ENCODE measurements at regions not wholly inside any gene's neighbourhood (a gene's known extent, or its start where the extent isn't known, plus 50 kb on each side); places are given as distances from the start of the nearest gene placed in this dataset.
"Not testable (repeated sequence)": the region's sequence is repeated elsewhere in the genome, so short reads cannot be mapped to it uniquely, and the experiment has no call there.

- DNase-seq: not testable (repeated sequence)
Measured at GRCh38 chr21:32823296-32823695, 51.7 kb upstream of the PAXBP1 start.

- DNase-seq: no peak
Measured at GRCh38 chr21:32824950-32825349, 53.4 kb upstream of the PAXBP1 start.

DNA sequence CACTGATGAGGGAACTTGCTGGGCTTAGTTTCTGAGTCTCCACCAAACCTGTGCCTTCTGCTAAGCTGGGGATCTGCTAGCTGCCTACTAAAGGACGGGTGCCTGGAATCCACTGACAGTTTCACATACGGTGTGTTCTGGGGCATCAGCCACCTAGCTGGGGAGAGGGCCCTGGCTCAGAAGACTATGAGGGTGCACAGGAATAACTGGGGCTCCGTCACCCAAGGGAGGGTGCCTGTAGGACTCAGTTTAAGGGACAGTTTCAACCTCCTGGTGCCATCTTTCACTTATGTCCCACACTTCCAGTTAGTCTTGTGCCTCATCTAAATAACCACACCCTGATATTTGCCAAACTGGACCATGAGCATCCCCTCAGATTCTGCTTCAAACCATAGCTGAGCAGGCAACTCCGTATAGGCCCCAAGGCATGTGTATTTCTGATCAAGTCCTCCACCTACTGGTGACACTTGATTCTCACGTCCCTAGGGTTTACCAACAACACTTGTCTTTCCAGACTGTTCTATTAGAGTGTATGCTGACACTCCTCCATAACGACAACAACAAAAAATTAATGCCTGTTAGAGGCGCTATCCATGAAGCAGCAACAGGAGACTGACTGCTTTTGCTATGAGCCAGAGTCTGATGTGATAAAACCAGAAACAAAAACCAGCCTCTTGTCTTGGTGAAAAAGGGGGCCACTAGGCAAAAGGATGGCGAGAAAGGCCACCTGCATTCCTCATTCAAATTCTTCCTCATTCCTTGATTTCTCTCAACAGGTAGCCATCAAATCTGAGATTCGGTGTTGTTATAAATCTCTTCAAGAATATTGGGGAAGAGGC, 55.0 kb upstream of the PAXBP1 start:
- DNase-seq: peak; percentile 8

DNA sequence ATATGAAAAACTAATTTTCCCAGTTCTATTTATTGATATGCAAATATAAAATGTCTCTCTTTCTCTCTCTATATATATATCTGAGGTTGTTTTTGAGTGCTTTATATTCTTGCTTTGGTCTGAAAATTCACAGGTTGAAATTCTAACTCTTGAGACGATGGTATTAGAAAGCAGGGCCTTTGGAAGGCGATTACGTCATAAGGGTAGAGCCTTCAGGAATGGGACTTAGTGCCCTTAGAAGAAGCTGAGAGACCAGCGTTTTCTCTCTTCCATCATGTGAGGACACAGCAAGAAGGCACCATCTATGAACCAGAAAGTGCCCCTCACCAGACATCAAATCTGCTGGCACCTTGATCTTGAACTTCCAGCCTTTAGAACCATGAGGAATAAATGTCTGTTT, 57.4 kb upstream of the PAXBP1 start:
- DNase-seq: no peak

DNA sequence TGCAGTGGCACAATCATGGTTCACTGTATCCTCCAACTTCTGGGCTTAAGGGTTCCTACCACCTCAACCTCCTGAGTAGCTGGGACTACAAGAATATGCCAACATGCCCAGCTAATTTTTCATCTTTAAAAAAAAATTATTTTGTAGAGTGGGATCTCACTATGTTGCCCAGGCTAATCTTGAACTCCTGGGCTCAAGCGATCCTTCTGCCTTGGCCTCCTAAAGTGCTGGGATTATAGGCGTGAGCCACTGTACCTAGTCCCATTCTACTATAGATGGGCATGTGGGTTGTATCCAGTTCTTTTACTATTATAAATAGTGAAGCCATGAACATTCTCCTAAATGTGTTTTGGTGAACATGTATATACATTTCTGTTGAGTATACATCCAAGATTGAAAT, 57.9 kb upstream of the PAXBP1 start:
- no peak for DNase-seq

GRCh38 chr21:32831779-32832178, 60.2 kb upstream of the PAXBP1 start:
- not testable (repeated sequence) for DNase-seq

- DNase-seq: no peak
Measured at GRCh38 chr21:32834211-32834915, 62.8 kb upstream of the PAXBP1 start.

DNA sequence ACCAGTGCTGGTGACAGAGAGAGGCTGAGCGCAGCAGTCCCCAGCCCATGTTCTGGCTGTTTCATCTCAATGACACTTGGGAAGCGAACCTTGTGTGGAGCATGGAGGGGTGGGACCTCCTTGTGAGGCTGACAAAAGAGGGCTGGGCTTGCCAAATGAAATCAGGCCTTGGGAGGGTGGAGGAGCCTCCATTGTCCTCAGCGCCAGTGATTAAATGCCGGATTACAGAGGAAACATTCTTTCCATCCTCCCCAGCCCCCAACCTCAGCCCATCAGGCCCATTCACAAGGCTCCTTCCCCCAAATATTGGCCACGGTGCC, 63.3 kb upstream of the PAXBP1 start:
- no peak for DNase-seq

DNA sequence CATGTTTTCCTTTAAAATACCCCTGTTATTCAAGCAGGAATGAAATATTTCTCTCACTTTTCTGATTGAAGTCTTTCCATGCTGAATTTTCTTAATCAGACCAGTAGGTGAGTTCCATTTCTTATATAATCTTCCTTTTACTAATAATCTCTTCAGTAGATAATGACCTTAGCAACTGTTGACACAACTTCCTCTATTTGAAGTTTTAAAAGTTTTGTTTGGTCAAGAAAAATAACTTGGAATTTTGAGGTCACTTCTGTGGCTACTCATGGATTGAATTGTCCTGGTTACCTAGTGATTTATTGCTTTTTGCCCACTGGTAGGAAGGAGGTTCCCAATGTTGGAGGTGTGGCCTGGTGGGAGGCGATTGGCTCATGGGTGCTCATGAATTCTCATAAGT, 70.6 kb upstream of the PAXBP1 start:
- DNase-seq: no peak

DNA sequence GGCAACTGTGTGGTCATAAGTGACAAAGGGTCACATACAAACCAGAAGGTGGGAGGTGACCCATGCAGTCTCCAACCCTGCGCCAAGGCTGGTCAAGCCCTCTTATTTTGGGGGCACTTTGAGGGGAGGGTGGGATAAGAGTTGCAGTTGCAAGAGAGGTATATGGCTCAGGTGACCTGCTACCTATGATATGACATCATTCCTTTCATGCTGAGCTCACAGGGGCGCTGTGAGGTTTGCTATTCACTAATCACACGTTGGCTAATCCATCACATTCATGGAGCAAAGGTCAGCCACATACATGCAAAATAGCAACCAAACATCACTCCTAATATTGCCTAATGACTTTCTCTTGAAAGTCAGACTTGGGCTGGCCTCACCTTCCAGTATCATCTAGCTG, 72.0 kb upstream of the PAXBP1 start:
- DNase-seq: no peak

GRCh38 chr21:32844076-32844475, 72.5 kb upstream of the PAXBP1 start:
- DNase-seq: no peak

GRCh38 chr21:32844653-32845436, 73.3 kb upstream of the PAXBP1 start:
- DNase-seq: no peak

- no peak for DNase-seq
Measured at GRCh38 chr21:32858628-32859027, 87.1 kb upstream of the PAXBP1 start.

DNA sequence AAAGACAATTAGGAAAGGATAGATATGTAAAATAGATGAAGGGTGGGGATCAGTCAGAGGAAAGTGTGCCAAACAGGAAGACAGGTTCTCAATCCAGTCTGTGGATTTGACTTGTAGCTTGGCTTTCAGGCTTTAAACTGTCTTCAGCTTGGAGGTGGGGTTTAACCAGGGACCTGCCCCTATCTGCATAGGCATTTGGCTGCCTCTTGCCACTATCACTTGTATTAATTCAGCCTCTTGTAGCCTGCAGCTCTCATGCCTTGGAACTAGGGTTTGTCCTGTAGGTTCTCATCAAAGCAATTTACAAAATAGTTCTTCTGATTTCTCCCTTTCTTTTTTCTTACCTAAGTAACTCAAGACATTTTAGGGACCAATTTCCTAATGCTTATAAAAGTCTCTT, 88.8 kb upstream of the PAXBP1 start:
- DNase-seq: no peak

DNA sequence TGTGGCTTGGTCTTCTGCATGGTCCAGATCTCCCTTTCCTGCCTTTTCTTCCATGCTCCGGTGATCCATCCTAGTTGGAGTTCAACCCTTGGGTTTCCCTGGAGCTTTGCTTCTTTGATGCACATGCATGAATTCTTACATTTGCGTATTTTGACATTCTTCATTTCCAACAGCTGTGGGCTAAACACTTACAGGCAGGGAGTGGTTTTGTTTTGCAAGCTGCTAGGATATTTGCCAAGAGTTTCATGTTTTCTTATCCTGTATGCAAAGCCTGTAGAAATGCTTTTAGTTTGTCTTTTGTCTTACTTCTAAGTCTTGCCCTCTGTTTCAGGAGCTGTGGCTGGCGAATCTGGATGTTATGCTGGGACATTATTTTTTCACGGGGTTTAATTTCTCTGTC, 90.3 kb upstream of the PAXBP1 start:
- no peak for DNase-seq

DNA sequence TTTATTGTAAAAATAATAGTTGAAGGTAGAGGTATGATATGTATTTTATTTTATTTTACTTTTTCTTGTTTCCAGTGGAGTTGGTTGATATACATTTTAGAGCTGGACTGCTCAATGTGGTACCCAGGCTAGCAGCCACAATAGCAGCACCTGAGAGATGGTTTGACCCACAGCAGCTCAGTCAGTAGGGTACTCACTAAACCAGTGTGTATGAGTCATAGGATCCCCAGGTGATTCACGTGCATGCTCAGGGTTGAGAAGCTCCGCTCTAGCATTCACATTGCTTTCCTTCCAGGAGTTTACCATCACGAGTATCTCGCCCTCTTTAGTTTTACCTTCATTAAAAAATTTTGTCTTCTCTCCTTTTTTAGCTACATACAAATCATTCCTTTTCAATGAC, 96.0 kb upstream of the PAXBP1 start:
- DNase-seq: no peak

DNA sequence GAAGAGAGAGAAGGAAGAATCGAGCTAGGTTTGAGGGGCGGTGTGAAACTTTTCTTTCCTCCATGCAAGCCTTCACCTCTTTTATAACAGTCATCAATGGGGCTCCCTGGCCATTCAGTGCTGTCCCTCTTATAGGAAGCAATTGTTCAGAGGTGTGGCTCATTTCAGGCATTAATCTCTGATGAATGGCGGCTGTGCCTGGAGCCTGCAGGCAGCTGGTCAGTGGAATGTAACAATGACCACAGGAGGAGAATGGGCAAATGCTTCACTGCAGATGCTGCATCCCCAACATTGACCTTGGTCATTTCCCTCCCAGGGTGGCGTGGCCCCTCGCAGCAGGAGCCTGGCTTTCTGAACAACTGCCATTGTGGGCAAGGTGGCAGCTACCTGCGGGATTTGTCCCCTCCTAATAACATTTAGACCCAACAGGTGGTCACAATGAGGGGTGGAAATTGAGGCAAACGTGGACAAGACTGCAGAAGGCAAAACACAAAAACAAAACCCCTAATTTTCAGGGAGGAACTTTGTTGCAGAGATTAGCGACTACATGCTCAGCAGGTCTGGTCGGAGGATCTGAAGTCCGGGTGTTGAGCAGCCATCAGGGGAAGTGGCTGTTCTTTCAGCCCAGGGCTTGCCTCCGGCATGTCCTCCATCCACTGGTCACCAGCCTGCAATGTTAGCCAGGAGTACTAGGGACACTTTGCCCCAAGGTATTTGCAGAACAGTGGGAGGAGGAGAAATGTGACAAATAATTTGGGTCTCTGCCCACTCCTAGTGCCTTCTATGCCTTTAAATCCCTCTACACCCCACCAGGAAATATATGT, 97.3 kb upstream of the PAXBP1 start:
- no peak for DNase-seq

GRCh38 chr21:32869459-32869858, 97.9 kb upstream of the PAXBP1 start:
- no peak for DNase-seq

GRCh38 chr21:32876426-32876825, 104.9 kb upstream of the PAXBP1 start:
- DNase-seq: no peak

DNA sequence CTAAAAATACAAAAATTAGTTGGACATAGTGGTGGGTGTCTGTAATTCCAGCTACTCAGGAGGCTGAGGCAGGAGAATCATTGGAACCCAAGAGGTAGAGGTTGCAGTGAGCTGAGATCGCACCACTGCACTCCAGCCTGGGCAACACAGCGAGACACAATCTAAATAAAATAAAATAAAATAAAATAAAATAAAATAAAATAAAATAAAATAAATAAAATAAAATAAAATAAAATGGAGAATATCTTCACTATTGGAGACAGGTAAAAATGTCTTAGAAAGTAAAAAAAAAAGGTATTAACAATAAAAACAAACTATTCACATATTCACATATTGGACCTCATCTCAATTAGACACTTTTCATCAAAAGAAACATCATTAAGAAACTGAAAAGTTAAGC, 106.3 kb upstream of the PAXBP1 start:
- not testable (repeated sequence) for DNase-seq

GRCh38 chr21:32878661-32879060, 107.1 kb upstream of the PAXBP1 start:
- no peak for DNase-seq

GRCh38 chr21:32881458-32881857, 109.9 kb upstream of the PAXBP1 start:
- DNase-seq: no peak

DNA sequence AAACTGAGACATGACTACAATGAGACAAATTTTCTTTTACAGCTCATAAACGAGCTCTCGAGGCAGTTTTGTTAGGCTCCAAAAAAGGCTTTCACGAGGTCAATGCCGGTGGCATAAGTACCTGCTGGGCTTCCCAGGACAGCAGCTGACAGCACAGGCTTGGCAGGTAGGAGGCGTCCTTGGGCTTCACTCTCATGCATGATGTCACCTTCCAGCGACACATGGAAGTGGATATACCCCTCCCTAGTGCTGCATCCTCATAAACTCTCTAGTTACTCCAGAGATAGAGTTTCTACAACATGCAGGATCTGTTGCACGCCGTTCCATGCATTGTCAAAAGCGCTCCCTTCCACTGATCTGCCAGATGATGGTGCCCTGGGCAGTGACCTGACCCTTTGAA, 112.5 kb upstream of the PAXBP1 start:
- no peak for DNase-seq
